PC-9 (cell line): ENCODE measurements at regions not wholly inside any gene's neighbourhood (a gene's known extent, or its start where the extent isn't known, plus 50 kb on each side); places are given as distances from the start of the nearest gene placed in this dataset.

Experiments
- EZH2 ChIP-seq: fragments of 200-600 bp; sonication (generic); IDR thresholded peaks from 2 replicates; pipeline ENCODE4 v1.8.0; 2017; ENCODE audit warnings: antibody characterized with exemption, low read depth
- TF ChIP-seq, protein P1 (sequence below): fragments of 200-600 bp; sonication (generic); conservative IDR thresholded peaks from 2 replicates; pipeline ENCODE4 v1.6.1; 2017; ENCODE audit warnings: mixed run types, antibody characterized with exemption, mild to moderate bottlenecking, moderate library complexity

DNA sequence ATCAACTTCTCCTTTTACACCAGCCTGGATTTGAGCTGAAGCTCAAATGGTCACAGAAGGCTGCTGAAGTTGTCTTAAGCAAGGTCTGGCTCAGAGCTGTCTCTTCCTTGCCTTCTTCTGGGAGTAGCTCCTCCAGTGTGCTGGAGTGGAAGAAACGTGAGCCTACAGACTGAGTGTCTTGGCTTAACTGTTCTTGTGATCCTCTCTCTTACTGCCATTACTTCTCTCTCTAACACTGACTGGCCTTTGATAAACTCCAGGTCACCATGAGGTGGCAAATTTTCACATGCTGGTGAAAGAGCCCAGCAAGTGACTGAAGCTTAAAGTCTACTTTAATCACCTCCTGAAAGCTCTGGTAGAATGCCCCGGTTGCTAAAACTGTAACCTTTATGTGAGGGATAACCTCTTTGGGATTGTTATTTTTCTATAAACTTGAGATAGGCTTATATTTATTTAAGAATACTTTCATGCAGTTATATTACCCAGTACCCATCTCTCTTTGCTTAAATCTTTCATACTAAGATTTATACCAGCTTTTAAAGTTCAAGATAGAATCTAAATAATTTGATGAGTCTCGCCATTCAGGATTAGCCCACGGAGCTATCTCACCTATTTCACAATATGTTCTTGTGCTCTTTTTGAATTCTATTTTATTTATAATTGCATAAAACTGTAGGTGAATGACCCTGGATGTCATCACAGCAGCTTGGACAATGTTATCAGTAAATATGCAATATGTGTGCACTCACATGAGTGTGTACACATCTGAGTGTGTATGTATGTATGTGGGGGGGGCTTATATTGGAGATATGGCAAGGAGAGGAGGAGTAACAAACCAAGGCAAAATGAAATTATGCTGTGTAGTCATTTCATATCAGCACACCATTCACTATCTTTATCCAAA is 924.0 kb downstream of the LTN1 start:
- TF ChIP-seq, protein P1, sequence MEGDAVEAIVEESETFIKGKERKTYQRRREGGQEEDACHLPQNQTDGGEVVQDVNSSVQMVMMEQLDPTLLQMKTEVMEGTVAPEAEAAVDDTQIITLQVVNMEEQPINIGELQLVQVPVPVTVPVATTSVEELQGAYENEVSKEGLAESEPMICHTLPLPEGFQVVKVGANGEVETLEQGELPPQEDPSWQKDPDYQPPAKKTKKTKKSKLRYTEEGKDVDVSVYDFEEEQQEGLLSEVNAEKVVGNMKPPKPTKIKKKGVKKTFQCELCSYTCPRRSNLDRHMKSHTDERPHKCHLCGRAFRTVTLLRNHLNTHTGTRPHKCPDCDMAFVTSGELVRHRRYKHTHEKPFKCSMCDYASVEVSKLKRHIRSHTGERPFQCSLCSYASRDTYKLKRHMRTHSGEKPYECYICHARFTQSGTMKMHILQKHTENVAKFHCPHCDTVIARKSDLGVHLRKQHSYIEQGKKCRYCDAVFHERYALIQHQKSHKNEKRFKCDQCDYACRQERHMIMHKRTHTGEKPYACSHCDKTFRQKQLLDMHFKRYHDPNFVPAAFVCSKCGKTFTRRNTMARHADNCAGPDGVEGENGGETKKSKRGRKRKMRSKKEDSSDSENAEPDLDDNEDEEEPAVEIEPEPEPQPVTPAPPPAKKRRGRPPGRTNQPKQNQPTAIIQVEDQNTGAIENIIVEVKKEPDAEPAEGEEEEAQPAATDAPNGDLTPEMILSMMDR, result no peak
- TF ChIP-seq EZH2, result no peak
